ENCODE measurements at regions not wholly inside any gene's neighbourhood (a gene's known extent, or its start where the extent isn't known, plus 50 kb on each side); places are given as distances from the start of the nearest gene placed in this dataset.

GRCh38 chr6:101000341-101000740 lies 119.2 kb upstream of the ASCC3 start (continued):
- TF ChIP-seq CREB1 (CRISPR knock-in tag; IDR thresholded peaks at IDR 0.05; ENCODE audit: low read depth) (no peak), JUNB (IDR thresholded peaks at IDR 0.05; ENCODE audit: unreplicated experiment) (no peak), REST (IDR thresholded peaks at IDR 0.05; ENCODE audit: unreplicated experiment) (no peak), EZH2 (IDR thresholded peaks at IDR 0.05; ENCODE audit: low read depth, unreplicated experiment) (no peak), ZNF114 (CRISPR knock-in tag; IDR thresholded peaks at IDR 0.05) (no peak), POLR2AphosphoS5 (IDR thresholded peaks at IDR 0.05; ENCODE audit: low read depth) (no peak), ZNF331 (CRISPR knock-in tag; IDR thresholded peaks at IDR 0.05; ENCODE audit: low read depth) (no peak), STAT1 (IDR thresholded peaks at IDR 0.05; ENCODE audit: unreplicated experiment) (no peak), EZH2phosphoT487 (IDR thresholded peaks at IDR 0.05; ENCODE audit: unreplicated experiment) (no peak)
- TF ChIP-seq, protein P1, sequence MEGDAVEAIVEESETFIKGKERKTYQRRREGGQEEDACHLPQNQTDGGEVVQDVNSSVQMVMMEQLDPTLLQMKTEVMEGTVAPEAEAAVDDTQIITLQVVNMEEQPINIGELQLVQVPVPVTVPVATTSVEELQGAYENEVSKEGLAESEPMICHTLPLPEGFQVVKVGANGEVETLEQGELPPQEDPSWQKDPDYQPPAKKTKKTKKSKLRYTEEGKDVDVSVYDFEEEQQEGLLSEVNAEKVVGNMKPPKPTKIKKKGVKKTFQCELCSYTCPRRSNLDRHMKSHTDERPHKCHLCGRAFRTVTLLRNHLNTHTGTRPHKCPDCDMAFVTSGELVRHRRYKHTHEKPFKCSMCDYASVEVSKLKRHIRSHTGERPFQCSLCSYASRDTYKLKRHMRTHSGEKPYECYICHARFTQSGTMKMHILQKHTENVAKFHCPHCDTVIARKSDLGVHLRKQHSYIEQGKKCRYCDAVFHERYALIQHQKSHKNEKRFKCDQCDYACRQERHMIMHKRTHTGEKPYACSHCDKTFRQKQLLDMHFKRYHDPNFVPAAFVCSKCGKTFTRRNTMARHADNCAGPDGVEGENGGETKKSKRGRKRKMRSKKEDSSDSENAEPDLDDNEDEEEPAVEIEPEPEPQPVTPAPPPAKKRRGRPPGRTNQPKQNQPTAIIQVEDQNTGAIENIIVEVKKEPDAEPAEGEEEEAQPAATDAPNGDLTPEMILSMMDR (conservative IDR thresholded peaks at IDR 0.05; ENCODE audit: low read depth in 2 of 2): no peak
- TF ChIP-seq, protein P2, sequence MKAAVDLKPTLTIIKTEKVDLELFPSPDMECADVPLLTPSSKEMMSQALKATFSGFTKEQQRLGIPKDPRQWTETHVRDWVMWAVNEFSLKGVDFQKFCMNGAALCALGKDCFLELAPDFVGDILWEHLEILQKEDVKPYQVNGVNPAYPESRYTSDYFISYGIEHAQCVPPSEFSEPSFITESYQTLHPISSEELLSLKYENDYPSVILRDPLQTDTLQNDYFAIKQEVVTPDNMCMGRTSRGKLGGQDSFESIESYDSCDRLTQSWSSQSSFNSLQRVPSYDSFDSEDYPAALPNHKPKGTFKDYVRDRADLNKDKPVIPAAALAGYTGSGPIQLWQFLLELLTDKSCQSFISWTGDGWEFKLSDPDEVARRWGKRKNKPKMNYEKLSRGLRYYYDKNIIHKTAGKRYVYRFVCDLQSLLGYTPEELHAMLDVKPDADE (IDR thresholded peaks at IDR 0.05): no peak

DNA sequence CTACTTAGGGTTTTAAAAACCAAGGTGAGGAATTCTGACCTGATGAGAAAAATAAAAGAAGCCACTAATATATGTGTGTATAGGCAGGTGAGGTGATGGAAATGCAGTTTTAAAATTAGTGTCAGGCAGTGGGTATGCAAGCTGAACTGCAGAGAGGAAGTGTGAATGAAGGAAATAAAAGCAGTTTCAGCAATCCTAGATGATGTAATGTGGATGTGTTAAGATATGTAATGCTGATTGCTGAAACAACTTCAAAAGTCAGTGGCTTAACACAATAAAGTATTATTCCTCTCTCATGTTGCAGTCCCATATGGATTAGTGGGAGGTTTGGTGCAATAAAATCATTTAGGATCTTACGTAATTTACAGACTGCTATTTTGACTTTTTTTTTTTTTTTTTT lies 119.9 kb upstream of the ASCC3 start:
- no peaks in the 10 kb centered on the region for H3K36me3 ChIP-seq (ENCODE audit: insufficient read depth)
- DNase-seq (ENCODE audit: low spot score) (no peak), ATAC-seq (no peak)
- H3K27me3 ChIP-seq (ENCODE audit: insufficient read depth): no peaks in the 10 kb centered on the region
- H3K9me2 ChIP-seq (ENCODE audit: insufficient read depth): no peaks in the 10 kb centered on the region
- no peaks in the 10 kb centered on the region for H4K20me1 ChIP-seq (replicated peaks; ENCODE audit: insufficient read depth)
- peaks cover 15% of the 10 kb centered on the region for H3K4me1 Mint-ChIP-seq
- H3K36me3 Mint-ChIP-seq (ENCODE audit: low read depth): no peaks in the 10 kb centered on the region; the same call in 2 of the 3 replicates
- no peaks in the 10 kb centered on the region for H3F3A ChIP-seq (replicated peaks; ENCODE audit: low read depth)
- peak overlapping the region; percentile 3; the same call in 1 of the 2 replicates for H2AFZ ChIP-seq
- no peak overlapping the region for H3K27ac ChIP-seq (ENCODE audit: low read depth)
- H3K4me3 Mint-ChIP-seq: no peak overlapping the region
- H3K79me2 ChIP-seq (replicated peaks; ENCODE audit: insufficient read depth): no peaks in the 10 kb centered on the region
- no peak overlapping the region for H3K4me2 ChIP-seq
- H3K9me3 Mint-ChIP-seq: peaks cover 10% of the 10 kb centered on the region
- peaks cover 21% of the 10 kb centered on the region; the same call in 1 of the 2 replicates for H3K4me1 ChIP-seq (ENCODE audit: insufficient read depth)
- H3K4me3 ChIP-seq: no peak overlapping the region
- no peaks in the 10 kb centered on the region for H3K27me3 Mint-ChIP-seq (ENCODE audit: insufficient read depth, low read depth, poor library complexity)
- no peak overlapping the region for H3K27ac Mint-ChIP-seq
- TF ChIP-seq EZH2 (IDR thresholded peaks at IDR 0.05; ENCODE audit: low read depth, unreplicated experiment): no peak
- TF ChIP-seq ZNF114 (CRISPR knock-in tag; IDR thresholded peaks at IDR 0.05): no peak
- TF ChIP-seq, protein P1 (conservative IDR thresholded peaks at IDR 0.05; ENCODE audit: low read depth in 2 of 2): no peak
- TF ChIP-seq REST (IDR thresholded peaks at IDR 0.05; ENCODE audit: unreplicated experiment): no peak
- TF ChIP-seq NANOG (IDR thresholded peaks at IDR 0.05; ENCODE audit: borderline replicate concordance): no peak
- TF ChIP-seq JUNB (IDR thresholded peaks at IDR 0.05; ENCODE audit: unreplicated experiment): no peak
- TF ChIP-seq STAT1 (IDR thresholded peaks at IDR 0.05; ENCODE audit: unreplicated experiment): no peak
- TF ChIP-seq CREB1 (CRISPR knock-in tag; IDR thresholded peaks at IDR 0.05; ENCODE audit: low read depth): no peak
- TF ChIP-seq EZH2phosphoT487 (IDR thresholded peaks at IDR 0.05; ENCODE audit: unreplicated experiment): no peak
- TF ChIP-seq, protein P2 (IDR thresholded peaks at IDR 0.05): no peak
- no peak for TF ChIP-seq POLR2AphosphoS5 (IDR thresholded peaks at IDR 0.05; ENCODE audit: low read depth)
- no peak for TF ChIP-seq ZNF331 (CRISPR knock-in tag; IDR thresholded peaks at IDR 0.05; ENCODE audit: low read depth)
